ENCODE measurements at regions not wholly inside any gene's neighbourhood (a gene's known extent, or its start where the extent isn't known, plus 50 kb on each side); places are given as distances from the start of the nearest gene placed in this dataset.

- no peak for TF ChIP-seq CTCF (IDR thresholded peaks at IDR 0.05)
- no peak for TF ChIP-seq POLR2A (IDR thresholded peaks at IDR 0.05)
Observed at GRCh38 chr16:85379041-85380001, 233.8 kb upstream of the GSE1 start.

Data from uterus (tissue), 2 donors.